ENCODE measurements at regions not wholly inside any gene's neighbourhood (a gene's known extent, or its start where the extent isn't known, plus 50 kb on each side); places are given as distances from the start of the nearest gene placed in this dataset.

- DNase-seq (ENCODE audit: low spot score) = no peak
Observed at GRCh38 chr15:69816522-69816921, 281.2 kb downstream of the TLE3 start.

GRCh38 chr15:69818529-69818928 is 279.2 kb downstream of the TLE3 start:
- no peak for DNase-seq (ENCODE audit: low spot score)

GRCh38 chr15:69819371-69819770 is 278.3 kb downstream of the TLE3 start:
- no peak for DNase-seq (ENCODE audit: low spot score)

GRCh38 chr15:69820819-69821218 is 276.9 kb downstream of the TLE3 start:
- no peak for DNase-seq (ENCODE audit: low spot score)

- no peak for DNase-seq (ENCODE audit: low spot score)
Observed at GRCh38 chr15:69823223-69823907, 274.4 kb downstream of the TLE3 start.

GRCh38 chr15:69824075-69824876 is 273.4 kb downstream of the TLE3 start:
- no peak for DNase-seq (ENCODE audit: low spot score)

- no peak for DNase-seq (ENCODE audit: low spot score)
Observed at GRCh38 chr15:69824877-69825406, 272.8 kb downstream of the TLE3 start.

- no peak for DNase-seq (ENCODE audit: low spot score)
Observed at GRCh38 chr15:69825941-69826818, 271.5 kb downstream of the TLE3 start.

GRCh38 chr15:69826819-69827175 is 270.9 kb downstream of the TLE3 start:
- no peak for DNase-seq (ENCODE audit: low spot score)

GRCh38 chr15:69827751-69828150 is 270.0 kb downstream of the TLE3 start:
- no peak for DNase-seq (ENCODE audit: low spot score)

- DNase-seq (ENCODE audit: low spot score) = no peak
Observed at GRCh38 chr15:69828181-69828828, 269.4 kb downstream of the TLE3 start.

- no peak for DNase-seq (ENCODE audit: low spot score)
Observed at GRCh38 chr15:69829974-69830373, 267.7 kb downstream of the TLE3 start.

GRCh38 chr15:69830430-69830829 is 267.3 kb downstream of the TLE3 start:
- no peak for DNase-seq (ENCODE audit: low spot score)

GRCh38 chr15:69830876-69831275 is 266.8 kb downstream of the TLE3 start:
- no peak for DNase-seq (ENCODE audit: low spot score)

- no peak for DNase-seq (ENCODE audit: low spot score)
Observed at GRCh38 chr15:69834267-69834666, 263.4 kb downstream of the TLE3 start.

- no peak for DNase-seq (ENCODE audit: low spot score)
Observed at GRCh38 chr15:69834761-69835160, 263.0 kb downstream of the TLE3 start.

- no peak for DNase-seq (ENCODE audit: low spot score)
Observed at GRCh38 chr15:69836048-69836447, 261.7 kb downstream of the TLE3 start.

GRCh38 chr15:69836526-69837230 is 261.0 kb downstream of the TLE3 start:
- DNase-seq (ENCODE audit: low spot score) = no peak

GRCh38 chr15:69838338-69838737 is 259.4 kb downstream of the TLE3 start:
- no peak for DNase-seq (ENCODE audit: low spot score)

- DNase-seq (ENCODE audit: low spot score) = no peak
Observed at GRCh38 chr15:69838994-69839393, 258.7 kb downstream of the TLE3 start.

- DNase-seq (ENCODE audit: low spot score) = no peak
Observed at GRCh38 chr15:69841113-69841828, 256.4 kb downstream of the TLE3 start.

All from cerebellar cortex (tissue), 1 donor.